ENCODE measurements at regions not wholly inside any gene's neighbourhood (a gene's known extent, or its start where the extent isn't known, plus 50 kb on each side); places are given as distances from the start of the nearest gene placed in this dataset.

DNA sequence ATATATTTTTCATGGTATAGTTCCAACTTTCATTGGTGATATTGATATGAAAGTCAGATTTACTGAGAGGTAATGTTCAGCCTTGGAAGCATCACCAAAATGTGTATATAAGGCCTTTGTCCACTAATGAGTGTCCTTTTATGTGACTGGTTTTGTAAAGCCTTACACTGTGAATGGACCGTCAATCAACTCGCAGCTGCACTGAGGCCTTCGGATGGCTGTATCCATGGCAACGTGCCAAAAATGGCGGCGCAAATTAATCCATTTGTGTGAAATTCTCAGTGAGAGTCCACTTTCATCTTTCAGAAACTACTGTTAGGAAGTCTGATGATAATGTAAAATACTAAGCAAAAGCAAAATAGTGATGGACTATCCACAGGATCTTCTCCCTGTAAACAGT, 131.7 kb downstream of the SPCS3 start:
- Histone ChIP-seq H3K4me3 (no peak overlapping the region), H3K9me3 (peaks cover 0 to 3% (median 0%) of the 10 kb centered on the region in 4 donors), H3K27ac (no peak overlapping the region), H3K4me1 (no peaks in the 10 kb centered on the region), H3K36me3 (no peaks in the 10 kb centered on the region), H3K27me3 (no peaks in the 10 kb centered on the region)
- no peak for TF ChIP-seq POLR2A (IDR thresholded peaks at IDR 0.05)
- TF ChIP-seq EP300 (IDR thresholded peaks at IDR 0.05): no peak
- TF ChIP-seq, protein P1, sequence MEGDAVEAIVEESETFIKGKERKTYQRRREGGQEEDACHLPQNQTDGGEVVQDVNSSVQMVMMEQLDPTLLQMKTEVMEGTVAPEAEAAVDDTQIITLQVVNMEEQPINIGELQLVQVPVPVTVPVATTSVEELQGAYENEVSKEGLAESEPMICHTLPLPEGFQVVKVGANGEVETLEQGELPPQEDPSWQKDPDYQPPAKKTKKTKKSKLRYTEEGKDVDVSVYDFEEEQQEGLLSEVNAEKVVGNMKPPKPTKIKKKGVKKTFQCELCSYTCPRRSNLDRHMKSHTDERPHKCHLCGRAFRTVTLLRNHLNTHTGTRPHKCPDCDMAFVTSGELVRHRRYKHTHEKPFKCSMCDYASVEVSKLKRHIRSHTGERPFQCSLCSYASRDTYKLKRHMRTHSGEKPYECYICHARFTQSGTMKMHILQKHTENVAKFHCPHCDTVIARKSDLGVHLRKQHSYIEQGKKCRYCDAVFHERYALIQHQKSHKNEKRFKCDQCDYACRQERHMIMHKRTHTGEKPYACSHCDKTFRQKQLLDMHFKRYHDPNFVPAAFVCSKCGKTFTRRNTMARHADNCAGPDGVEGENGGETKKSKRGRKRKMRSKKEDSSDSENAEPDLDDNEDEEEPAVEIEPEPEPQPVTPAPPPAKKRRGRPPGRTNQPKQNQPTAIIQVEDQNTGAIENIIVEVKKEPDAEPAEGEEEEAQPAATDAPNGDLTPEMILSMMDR (IDR thresholded peaks at IDR 0.05): no peak
- 47 to 53% methylated on average over 6 of the region's 6 CpGs for WGBS, 2 donors
- no peak for DNase-seq (ENCODE audit: low spot score in 2 of 2)

DNA sequence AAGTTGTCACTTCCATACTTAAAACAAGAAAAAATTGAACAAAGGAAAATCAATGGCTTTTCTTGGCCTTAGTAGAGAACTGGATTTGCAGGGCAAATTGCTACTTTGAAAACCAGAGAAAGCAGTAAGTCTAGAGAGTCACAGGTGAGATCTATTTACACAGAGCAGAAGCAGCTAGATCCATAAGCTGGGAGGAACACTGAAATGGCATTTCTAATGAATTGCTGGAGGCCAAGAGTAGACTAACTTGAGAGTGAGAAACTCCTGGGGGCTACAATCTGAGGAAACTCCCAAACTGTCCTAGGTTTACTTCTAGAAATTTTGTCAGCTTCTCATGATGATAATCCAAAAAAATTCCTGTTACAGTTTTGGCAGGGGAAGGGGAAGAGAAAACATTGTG, 133.3 kb downstream of the SPCS3 start:
- DNase-seq (ENCODE audit: low spot score in 2 of 2): no peak
- H3K9me3 ChIP-seq: peaks cover 0 to 3% (median 0%) of the 10 kb centered on the region in 4 donors
- no peak overlapping the region for H3K4me3 ChIP-seq
- no peaks in the 10 kb centered on the region for H3K4me1 ChIP-seq
- TF ChIP-seq, protein P1 (IDR thresholded peaks at IDR 0.05): no peak
- TF ChIP-seq POLR2A (IDR thresholded peaks at IDR 0.05): no peak
- no peak for TF ChIP-seq EP300 (IDR thresholded peaks at IDR 0.05)
- H3K27ac ChIP-seq: no peak overlapping the region
- no peaks in the 10 kb centered on the region for H3K36me3 ChIP-seq
- no peaks in the 10 kb centered on the region for H3K27me3 ChIP-seq

DNA sequence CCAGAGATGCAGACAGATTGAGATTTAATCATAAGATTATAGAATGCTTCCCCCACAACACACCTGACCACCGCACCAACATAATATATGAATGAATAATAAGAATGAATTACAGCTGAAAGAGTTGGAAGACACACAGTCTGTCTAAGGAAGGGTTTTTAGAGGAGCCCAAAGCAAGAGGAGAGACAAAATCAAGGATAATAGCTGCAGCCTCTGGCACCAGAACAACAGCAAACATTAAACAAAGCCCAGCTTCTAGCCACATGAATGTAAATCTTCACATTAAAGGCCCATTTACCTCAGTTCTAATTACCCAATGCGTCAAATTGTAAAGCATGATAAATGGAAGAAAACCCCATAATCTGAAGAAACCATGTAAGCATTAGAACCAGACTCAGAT, 133.9 kb downstream of the SPCS3 start:
- TF ChIP-seq EP300 (IDR thresholded peaks at IDR 0.05) (no peak), POLR2A (IDR thresholded peaks at IDR 0.05) (no peak)
- TF ChIP-seq, protein P1 (IDR thresholded peaks at IDR 0.05): no peak
- no peaks in the 10 kb centered on the region for H3K4me1 ChIP-seq
- H3K4me3 ChIP-seq: no peak overlapping the region
- no peaks in the 10 kb centered on the region for H3K27me3 ChIP-seq
- no peak for DNase-seq (ENCODE audit: low spot score in 2 of 2)
- H3K27ac ChIP-seq: no peak overlapping the region
- 73 to 77% methylated on average over 2 of the region's 2 CpGs for WGBS, 2 donors
- H3K9me3 ChIP-seq: peaks cover 0 to 3% (median 0%) of the 10 kb centered on the region in 4 donors
- no peaks in the 10 kb centered on the region for H3K36me3 ChIP-seq

DNA sequence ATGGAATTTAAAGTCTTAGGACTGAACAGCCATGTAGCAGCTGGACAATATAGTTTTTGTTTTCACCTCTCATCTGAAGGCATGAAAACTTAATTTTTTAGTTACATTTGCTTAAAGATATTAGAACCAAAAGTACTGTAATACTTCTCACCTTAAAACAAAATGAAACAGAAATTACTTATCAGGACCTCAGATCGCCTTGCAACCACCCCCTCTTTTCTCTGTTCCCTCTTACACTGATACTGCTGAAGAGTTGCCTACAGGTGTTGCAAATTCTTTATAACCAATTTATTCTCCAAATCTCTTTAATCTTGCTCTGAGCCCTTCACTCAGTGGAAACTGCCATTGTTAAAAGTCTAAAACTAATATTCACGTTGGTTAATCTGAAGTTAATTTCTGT, 145.0 kb downstream of the SPCS3 start:
- Histone ChIP-seq H3K27ac (no peak overlapping the region), H3K36me3 (no peaks in the 10 kb centered on the region), H3K27me3 (no peaks in the 10 kb centered on the region), H3K9me3 (no peaks in the 10 kb centered on the region), H3K4me1 (no peaks in the 10 kb centered on the region), H3K4me3 (no peak overlapping the region)
- no peak for TF ChIP-seq EP300 (IDR thresholded peaks at IDR 0.05)
- TF ChIP-seq POLR2A (IDR thresholded peaks at IDR 0.05): no peak
- TF ChIP-seq, protein P1 (IDR thresholded peaks at IDR 0.05): no peak
- no peak for DNase-seq (ENCODE audit: low spot score in 2 of 2)
- WGBS, 2 donors: 84 to 86% methylated on average over 2 of the region's 2 CpGs

DNA sequence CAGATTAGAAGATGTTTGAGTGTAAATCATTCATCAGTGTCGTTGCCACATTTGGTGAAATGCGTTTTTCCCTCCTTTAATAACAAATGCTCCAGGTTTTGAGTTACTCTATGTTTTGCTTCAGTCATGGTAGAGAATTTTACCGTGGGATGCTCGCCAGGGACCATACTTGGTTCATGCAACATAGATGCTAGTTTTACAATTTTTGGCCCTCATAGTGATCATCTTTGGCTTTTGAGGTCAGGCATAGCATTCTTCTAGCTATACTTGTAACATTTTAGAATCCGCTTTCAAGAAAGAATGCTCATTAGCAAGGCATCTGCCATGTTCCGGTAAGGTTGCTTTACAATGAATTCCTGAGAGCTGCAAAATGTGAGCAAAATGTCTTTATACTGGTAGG, 147.2 kb downstream of the SPCS3 start:
- H3K4me3 ChIP-seq: no peak overlapping the region
- H3K27me3 ChIP-seq: no peaks in the 10 kb centered on the region
- H3K4me1 ChIP-seq: no peaks in the 10 kb centered on the region
- DNase-seq (ENCODE audit: low spot score in 2 of 2): no peak
- no peaks in the 10 kb centered on the region for H3K9me3 ChIP-seq
- no peaks in the 10 kb centered on the region for H3K36me3 ChIP-seq
- no peak overlapping the region for H3K27ac ChIP-seq
- 74 to 75% methylated on average over 6 of the region's 6 CpGs for WGBS, 2 donors
- TF ChIP-seq EP300 (IDR thresholded peaks at IDR 0.05) (no peak), POLR2A (IDR thresholded peaks at IDR 0.05) (no peak)
- TF ChIP-seq, protein P1 (IDR thresholded peaks at IDR 0.05): no peak
